ENCODE measurements at regions not wholly inside any gene's neighbourhood (a gene's known extent, or its start where the extent isn't known, plus 50 kb on each side); places are given as distances from the start of the nearest gene placed in this dataset.
"Not testable (repeated sequence)": the region's sequence is repeated elsewhere in the genome, so short reads cannot be mapped to it uniquely, and the experiment has no call there.

GRCh38 chr5:111635151-111635902, 121.7 kb downstream of the NREP start:
- no peak for DNase-seq (ENCODE audit: low read depth)

- no peak for DNase-seq (ENCODE audit: low read depth)
These were observed 119.0 kb upstream of the STARD4 start for GRCh38 chr5:111631328-111631727.

- DNase-seq (ENCODE audit: low read depth): no peak
These were observed 116.6 kb upstream of the STARD4 start for GRCh38 chr5:111628901-111629300.

- DNase-seq (ENCODE audit: low read depth): no peak
These were observed 115.5 kb upstream of the STARD4 start for GRCh38 chr5:111627862-111628261.

GRCh38 chr5:111626473-111627148, 114.3 kb upstream of the STARD4 start:
- DNase-seq (ENCODE audit: low read depth): no peak

- no peak for DNase-seq (ENCODE audit: low read depth)
These were observed 106.4 kb upstream of the STARD4 start for GRCh38 chr5:111618623-111619271.

GRCh38 chr5:111615054-111615453, 102.7 kb upstream of the STARD4 start:
- no peak for DNase-seq (ENCODE audit: low read depth)

GRCh38 chr5:111612013-111612630, 99.8 kb upstream of the STARD4 start:
- DNase-seq (ENCODE audit: low read depth): not testable (repeated sequence)

GRCh38 chr5:111606194-111606593, 93.9 kb upstream of the STARD4 start:
- no peak for DNase-seq (ENCODE audit: low read depth)

GRCh38 chr5:111603446-111603827, 91.1 kb upstream of the STARD4 start:
- DNase-seq (ENCODE audit: low read depth): peak; percentile 47

GRCh38 chr5:111602817-111603445, 90.6 kb upstream of the STARD4 start:
- no peak for DNase-seq (ENCODE audit: low read depth)

- DNase-seq (ENCODE audit: low read depth): no peak
These were observed 86.7 kb upstream of the STARD4 start for GRCh38 chr5:111598996-111599395.

GRCh38 chr5:111597491-111597890, 85.2 kb upstream of the STARD4 start:
- no peak for DNase-seq (ENCODE audit: low read depth)

- no peak for DNase-seq (ENCODE audit: low read depth)
These were observed 84.4 kb upstream of the STARD4 start for GRCh38 chr5:111596705-111597104.

- DNase-seq (ENCODE audit: low read depth): no peak
These were observed 83.1 kb upstream of the STARD4 start for GRCh38 chr5:111595425-111595824.

GRCh38 chr5:111589316-111589715, 77.0 kb upstream of the STARD4 start:
- DNase-seq (ENCODE audit: low read depth): no peak

GRCh38 chr5:111587728-111588127, 75.4 kb upstream of the STARD4 start:
- no peak for DNase-seq (ENCODE audit: low read depth)

- no peak for DNase-seq (ENCODE audit: low read depth)
These were observed 73.6 kb upstream of the STARD4 start for GRCh38 chr5:111585946-111586345.

GRCh38 chr5:111585291-111585690, 73.0 kb upstream of the STARD4 start:
- DNase-seq (ENCODE audit: low read depth): no peak

- DNase-seq (ENCODE audit: low read depth): peak; percentile 92
These were observed 72.3 kb upstream of the STARD4 start for GRCh38 chr5:111584651-111585050.

GRCh38 chr5:111583758-111584203, 71.4 kb upstream of the STARD4 start:
- no peak for DNase-seq (ENCODE audit: low read depth)

- peak; percentile 92 for DNase-seq (ENCODE audit: low read depth)
These were observed 70.8 kb upstream of the STARD4 start for GRCh38 chr5:111582993-111583601.
